Stimulated activated CD4-positive, alpha-beta T cell treated with anti-CD3 and anti-CD28 coated beads, Interleukin-12 subunit alpha, Interleukin-12 subunit beta, amount 100 ng/mL, for 48 hours (primary cell): ENCODE measurements at regions not wholly inside any gene's neighbourhood (a gene's known extent, or its start where the extent isn't known, plus 50 kb on each side); places are given as distances from the start of the nearest gene placed in this dataset.

Experiments used
- DNase-seq, 3 donors: peaks; one replicate each; pipeline ENCODE4 v3.0.0-alpha.2; 2020; ENCODE audit warnings: low read depth in 2 of 3, low spot score in 1 of 3

DNA sequence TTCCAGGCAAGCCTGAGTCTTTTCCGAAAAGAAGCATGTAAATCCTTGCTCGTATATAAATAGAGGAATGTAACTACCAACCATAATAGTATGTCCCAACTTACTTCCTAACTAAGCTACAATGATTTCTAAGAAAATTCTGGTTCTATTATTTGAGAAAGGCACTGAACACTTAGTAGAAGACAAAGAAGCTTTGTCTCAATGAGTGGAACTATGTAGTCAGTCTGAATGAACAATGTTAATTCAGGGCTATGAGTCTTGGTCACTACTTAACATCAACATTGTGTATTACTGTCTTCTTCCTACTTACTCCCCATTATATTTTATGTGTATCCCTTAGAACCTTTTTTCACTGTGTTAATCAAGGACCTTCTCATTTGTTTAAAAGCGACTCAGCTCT lies 206.0 kb downstream of the CYB561 start:
- DNase-seq, result no peak

DNA sequence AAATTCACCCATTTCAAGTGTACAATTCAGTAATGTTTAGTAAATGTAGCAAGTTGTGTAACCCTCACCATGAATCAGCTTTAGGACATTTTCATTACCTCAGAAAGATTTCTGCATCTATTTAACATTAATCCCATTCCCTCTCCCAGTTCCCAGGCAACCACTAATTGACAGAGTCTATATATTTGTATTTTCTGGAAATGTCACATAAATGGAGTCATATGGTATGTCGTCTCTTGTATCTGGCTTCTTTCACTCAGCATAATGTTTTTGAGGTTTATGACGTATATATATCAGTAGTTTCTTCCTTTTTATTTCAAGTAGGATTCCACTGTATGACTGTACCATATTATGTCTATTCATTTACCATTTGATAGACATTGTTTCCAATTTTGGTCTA lies 199.8 kb downstream of the CYB561 start:
- DNase-seq, result no peak

DNA sequence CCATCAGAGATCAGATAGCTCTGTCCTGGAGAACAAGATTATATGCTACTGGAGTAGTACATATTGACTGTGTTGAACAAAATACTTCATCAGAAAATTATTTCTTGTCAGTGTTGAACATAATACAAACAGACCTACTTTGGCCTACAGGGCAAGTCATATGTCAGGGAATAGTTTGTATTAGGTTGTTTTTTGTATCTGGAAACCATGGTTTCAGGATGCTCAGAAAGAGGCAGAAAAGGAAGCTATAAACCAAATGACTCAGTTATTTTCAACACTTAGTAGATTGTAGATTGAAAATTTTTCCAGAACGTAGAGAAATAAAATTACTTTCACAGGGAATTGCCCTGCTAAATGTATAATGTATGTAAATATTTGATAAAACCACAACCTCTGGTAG lies 198.4 kb downstream of the CYB561 start:
- no peak for DNase-seq

DNA sequence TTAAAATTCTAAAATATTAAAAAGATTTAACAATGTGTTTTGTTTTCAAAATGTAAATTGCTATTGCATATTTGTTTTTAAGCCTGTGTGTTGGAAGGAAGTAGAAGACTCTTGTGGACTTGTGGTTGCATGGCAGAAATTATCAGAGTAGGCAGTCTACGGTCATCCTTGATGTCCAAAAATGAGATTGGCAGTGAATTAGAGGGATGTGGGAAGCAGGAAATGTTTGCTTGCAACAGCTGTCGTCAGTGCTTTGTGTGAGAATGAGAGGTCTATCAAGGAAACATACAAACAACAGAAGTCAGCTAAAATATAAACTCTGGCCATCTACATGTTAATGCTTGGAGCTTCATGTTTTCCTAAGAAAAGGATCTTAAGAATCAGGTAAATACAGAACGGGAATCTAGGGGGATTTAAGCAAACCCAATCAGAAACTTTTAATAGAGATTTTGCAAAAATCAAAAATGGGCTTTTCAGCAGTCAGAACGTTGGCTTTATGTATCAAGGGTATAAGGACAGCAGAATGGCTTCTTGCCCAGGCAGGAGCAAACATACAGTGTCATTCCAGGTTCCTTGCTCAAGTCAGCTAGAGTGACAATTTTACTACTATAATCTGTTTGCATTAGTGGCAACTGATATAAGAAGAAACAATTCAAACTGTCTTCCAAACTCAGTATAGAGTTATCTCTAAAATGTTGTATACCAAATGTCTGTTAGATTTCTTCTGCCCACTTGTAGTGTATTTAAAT lies 196.7 kb downstream of the CYB561 start:
- no peak for DNase-seq

DNA sequence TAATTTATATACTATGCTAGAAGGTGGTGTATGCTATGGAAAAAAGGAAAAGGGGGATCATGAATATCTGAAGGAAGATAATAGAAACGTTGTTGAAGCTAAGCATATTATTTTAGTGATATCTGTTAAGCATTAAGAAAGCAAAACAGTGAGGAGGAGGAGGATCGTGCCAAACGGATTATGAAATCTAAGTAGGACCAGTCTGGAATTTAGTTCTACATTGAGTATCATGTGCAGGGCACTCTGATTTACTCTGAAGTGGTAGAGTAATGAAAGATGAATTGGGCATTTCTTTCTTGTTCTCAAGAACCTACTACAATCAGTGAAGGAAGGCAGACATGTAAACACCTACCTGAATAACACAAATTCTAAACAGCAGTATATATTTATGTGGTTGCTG lies 195.3 kb downstream of the CYB561 start:
- DNase-seq, result no peak

DNA sequence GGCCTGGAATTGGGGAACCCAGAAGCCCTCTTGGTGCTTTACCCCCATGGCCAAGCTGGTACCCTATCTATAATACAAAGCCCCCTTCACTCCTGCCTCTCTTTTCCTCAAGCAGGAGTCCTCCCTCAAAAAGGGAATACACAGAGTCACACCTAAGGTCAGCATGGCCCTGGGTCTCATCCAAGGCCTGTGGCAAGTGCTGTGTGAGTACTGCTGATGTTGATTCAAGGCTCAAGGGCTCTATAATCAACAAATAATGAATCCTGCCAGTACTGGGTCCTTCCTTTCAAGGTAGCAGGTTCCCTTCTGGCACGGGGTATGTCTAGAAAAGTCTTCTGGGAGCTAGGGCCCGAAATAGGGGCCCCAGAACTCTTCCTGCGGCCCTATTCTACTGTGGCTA lies 187.3 kb downstream of the CYB561 start:
- DNase-seq, result no peak

DNA sequence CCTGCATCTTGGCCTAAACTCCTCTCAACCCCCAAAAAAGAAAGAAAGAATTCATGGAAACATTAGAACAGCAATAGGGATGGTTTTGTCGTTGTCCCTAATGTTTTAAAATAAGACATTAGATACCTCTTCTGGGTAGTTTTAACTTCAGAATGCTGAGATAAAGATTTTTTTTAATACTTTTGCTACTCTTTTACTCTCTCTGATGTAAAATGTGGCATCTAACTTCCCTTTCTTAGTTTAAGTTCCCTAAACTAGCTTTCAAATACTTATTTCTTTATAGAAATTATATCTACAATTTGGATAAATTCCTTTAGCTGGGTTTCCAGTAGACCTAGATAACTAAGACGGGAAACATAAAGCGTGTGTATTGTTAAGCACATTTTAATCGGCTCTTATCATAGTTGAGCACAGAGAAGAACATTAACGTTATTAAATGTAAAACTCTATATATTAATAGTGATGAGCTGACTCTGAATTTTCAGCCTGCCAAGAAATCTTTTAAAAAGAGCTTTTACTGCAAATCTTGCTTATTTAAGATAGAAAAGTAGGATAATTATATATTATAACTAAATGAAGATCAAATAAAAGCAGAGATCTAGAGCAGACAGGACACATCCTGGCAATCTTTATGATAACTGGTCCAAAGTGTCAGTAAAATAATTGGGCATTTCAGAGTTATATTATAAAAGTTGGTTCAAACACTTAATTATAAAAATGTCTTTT lies 183.2 kb downstream of the CYB561 start:
- DNase-seq, result no peak

DNA sequence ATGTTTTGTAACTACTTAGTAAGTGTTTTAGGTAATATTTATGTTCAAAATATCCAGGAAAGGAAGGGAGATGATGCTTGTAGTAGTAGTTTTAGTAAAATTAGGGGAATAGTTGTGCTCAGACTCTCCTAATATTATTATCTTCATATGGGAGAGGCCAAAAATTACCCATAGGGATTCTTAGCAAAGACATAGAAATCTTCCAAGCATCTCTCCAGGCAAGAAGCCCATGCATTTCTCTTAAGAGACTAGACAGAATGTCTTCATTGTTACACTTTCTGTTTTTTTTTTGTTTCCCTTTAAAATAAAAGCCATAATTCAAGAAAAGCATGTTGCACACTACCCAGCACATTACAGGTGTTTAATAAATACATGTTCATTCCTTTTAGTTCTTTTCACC lies 180.6 kb downstream of the CYB561 start:
- no peak for DNase-seq

DNA sequence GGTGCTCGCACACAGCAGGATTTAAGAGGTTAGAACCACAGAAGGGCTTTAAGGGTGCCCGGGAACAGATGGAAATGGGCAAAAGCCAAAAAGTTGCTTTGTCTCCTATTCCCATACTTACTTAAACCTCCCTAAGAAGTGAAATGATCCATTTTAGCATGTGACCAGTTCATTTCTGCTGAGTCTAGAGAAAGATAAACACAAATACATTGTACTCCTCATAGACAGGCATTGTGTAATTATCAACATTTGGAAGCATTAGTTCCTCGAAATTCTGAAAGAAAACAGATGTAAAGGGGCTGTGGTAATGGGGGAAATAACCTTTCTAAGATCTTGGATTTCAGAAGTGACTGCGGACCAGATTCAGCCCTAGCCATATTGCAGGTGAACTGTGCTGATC lies 178.3 kb downstream of the CYB561 start:
- no peak for DNase-seq

DNA sequence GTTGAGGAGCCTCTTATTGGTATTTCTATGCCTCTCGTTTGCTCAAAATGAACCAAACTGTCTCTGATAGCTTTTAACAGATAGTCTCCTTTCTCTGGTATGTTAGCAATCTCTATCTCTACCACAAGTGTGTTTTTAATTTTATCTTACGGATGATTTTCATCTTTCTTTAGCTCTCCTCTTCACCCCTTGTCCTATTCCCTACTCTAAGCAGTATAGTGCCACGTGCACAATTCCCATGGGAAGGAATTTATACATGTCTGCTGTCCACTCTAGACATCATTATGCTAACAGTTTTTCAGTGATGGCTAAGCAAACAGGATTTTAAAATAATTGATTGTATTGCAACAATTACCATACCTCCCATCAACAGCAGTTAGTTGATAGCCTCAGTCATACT lies 177.3 kb downstream of the CYB561 start:
- no peak for DNase-seq

DNA sequence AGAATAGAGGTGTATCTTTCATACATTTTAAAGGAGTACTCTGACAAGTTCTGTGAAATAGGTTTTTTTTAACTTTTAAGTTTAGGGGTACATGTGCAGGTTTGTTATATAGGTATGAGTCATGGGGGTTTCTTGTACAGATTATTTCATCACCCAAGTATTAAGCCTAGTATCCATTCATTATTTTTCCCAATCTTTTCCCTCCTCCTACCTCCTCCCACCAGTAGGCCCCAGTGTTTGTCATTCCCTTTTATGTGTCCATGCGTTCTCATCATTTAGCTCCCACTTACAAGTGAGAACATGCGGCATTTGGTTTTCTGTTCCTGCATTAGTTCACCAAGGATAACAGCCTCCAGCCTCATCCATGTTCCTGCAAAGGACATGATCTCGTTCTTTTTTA lies 175.5 kb downstream of the CYB561 start:
- no peak for DNase-seq

DNA sequence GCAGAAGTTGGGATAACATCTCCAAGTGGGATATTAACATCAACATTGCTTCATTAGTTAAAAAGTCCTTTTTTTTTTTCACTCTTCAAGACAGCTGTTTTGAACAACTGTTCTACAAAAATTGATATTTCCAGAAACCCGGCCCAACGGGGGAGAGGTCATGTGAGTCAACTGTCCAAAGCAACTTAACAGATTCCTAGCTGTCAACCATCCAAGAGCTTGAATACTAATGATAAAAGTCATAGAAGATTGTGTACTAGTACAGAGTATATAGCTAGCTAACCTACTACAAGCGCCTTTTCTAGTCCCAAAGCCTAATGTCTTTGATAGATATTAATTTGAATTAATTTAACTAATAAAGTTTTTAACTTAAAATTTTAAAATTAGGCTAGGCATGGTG lies 172.0 kb downstream of the CYB561 start:
- DNase-seq, result no peak

DNA sequence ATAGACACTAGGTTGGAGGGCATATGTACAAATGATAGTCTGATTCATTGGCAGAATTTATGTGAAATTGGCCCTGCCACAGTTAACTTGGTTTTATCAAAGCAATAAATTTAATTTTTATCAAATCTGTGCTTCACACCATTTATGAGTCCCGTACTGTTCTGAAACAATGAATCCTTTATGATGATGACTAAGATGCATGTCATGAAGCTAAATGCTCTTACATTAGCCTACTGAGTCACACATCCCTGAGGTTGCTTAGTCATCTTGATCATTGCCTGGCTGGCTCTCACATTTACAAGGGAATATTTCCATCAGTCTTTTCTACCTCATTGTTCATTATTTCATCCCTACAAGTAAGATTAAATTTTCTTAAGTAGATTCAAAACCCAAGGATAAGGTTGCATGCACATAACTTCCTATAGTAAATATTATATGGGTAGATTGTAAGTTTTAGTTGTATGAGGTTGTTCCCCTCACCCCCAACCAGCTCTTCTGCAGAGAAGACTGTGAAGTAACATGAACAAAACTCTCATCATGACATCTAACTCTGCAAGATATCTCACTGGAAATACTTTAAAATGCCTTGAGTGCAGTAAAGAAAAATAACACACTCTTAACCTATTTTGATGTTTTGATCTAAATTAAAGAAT lies 170.7 kb downstream of the CYB561 start:
- DNase-seq, result peak in 1 of 3 donors; percentile 11

DNA sequence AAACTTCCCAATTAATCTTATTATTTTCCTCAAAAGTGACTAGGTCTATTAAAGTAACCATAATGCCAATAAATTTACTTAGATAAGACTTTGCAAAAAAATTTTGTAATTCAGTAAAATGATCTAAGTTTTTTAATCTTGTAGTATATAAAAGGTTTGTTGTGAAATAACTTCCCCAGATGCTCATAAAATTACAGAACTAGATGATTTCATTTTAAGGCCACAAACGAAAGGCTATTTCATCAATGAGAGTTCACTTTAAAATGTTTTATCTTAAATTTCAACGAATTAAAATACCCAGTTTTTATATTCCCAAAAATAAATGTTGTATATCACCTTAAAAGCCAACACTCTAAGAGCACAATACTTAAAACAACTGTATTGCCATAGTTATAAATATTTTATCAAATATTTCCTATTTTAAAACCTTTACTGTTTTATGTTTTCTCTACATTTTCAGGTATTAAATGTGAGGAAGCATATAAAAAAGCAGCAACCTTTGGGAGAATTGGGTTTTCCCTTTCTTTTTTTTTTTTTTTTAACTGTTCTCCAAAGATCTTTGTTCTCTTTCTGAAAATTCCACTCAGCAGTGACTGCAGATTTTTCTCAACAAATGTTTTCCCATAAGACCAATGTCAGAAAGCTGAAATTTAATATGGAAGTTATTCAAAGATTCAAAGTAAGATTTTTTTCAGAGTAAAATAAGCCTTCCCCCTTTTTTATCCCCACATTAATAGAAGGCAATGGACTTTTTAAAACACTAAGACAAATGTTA lies 169.9 kb downstream of the CYB561 start:
- DNase-seq, result no peak

DNA sequence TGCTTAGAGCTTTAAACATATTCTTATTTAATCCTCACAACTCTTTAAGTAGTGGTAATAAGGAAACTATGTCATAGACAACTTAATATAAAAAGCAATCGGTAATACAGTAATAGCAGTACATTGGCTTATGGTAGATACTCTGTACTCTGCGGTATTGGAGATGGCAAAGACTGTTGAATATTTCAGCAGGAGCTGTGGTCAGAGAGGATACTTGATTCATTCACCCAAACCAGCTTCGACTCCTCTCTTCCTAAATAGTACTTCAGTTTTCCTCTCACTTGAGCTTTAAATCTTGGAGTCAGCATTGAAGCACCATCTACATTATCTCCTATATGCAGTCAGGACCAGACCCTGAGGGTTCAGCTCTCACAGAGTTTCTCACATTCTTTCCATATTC lies 169.3 kb downstream of the CYB561 start:
- no peak for DNase-seq

DNA sequence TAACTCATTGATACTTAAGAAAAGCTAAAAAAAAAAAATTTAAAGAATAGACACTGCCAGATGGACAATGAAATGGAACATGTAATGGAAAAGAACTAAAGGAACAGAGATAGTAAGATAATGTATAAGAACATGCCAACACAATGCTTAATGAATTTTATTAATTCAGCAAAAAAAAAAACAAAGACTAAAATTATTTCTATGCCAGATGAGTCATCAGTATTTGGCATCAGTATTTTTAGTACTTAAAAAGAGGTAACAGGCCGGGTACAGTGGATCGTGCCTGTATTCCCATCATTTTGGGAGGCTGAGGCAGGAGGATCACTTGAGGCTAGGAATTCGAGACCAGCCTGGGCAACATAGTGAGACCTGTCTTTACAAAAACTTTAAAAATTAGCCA lies 168.5 kb downstream of the CYB561 start:
- no peak for DNase-seq

DNA sequence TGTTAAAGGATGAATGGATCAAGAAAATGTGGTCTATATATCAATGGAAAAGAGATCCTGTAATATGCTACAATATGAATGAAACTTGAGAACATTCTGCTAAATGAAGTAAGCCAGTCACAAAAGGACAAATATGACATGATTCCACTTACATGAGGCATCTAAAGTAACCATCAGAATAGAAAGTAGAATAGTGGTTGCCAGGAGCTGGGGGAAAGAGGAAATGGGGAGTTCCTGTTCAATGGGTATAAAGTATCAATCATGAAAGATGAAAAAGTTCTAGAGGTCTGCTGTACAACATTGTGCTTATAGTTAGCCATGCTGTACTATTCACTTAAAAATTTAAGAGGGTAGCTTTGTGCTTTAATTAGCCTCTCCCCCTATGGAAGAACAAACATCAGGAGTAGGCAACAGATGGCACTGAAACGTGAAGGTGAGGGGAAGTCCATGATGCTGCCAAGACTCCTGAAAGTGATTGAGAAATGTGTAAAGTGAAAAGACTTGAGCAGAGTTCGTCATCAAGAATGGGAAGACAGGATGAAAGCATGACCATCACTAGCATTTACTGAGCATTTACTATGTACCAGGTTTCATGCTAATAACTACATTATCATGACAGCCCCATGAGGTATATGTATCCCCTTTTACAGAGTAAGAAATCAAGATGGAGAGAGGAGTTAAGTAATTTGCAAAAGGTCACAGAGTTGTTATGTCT lies 167.2 kb downstream of the CYB561 start:
- no peak for DNase-seq

DNA sequence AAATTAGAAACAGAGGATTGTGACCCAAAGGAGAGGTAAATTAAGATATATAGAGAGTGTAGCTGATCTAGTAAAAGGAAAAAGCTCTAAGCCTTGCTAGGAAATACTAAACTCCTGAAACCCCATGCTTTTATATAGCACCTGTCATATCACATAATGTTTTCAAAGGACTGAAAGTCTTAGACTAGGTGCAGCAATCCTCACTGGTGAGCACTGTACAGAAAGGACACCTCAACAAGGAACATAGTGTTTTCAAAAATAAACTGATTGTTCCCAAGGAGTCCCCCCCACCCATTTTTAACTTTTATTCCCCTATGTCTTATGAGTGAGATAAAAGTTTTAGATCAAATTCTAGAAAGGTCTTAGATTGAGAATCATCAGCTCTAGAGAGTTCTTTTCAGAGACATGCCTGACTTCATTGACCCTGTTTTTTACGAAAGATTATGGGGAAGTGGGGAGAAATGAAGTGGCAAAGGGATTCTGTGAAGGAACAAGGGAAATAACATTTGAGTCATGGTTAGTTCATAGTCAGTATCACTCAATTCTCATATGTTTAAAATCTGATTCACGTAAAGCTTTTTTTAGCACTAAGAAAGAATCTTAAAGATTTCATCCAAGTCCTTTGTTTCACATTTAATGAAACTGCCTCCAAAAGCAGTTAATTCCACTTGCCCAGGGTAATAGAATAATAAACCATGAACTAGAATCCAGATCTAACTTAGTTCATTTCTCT lies 166.4 kb downstream of the CYB561 start:
- DNase-seq, result no peak

DNA sequence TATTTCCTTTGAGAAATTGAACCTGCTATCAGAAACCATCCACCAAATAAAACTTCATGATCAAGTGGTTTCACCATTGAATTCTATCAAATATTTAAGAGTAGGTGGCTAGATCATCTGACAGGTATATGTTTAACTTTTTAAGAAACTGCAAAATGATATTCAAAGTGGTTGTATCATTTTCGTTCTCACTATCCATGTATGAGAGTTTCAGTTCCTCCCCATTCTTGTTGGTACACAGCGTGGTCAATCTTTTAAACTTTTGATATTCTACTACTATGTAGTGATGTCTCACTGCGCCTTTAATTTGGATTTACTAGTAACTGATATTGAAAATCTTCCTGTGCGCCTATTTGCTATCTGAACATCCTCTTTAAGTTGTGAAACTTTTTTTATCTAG lies 163.7 kb downstream of the CYB561 start:
- DNase-seq, result no peak

DNA sequence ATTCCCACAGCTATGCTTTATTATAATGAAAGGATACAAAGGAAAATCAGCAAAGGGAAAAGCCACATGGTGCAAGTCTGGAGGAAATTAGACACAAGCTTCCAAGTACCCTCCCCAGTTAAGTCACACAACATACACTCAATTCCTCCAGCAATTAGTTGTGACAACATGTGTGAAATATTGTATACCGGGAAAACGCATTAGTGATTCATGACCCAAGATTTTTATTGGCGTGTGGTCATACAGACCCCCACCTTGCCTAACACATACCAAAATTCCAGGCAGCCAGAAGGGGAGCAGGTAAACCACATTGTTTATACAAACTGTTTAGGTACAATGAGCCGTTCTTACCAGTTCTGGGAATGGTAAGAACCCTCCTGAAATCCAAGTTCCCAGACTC lies 160.6 kb downstream of the CYB561 start:
- no peak for DNase-seq
